ENCODE measurements at regions not wholly inside any gene's neighbourhood (a gene's known extent, or its start where the extent isn't known, plus 50 kb on each side); places are given as distances from the start of the nearest gene placed in this dataset.

DNA sequence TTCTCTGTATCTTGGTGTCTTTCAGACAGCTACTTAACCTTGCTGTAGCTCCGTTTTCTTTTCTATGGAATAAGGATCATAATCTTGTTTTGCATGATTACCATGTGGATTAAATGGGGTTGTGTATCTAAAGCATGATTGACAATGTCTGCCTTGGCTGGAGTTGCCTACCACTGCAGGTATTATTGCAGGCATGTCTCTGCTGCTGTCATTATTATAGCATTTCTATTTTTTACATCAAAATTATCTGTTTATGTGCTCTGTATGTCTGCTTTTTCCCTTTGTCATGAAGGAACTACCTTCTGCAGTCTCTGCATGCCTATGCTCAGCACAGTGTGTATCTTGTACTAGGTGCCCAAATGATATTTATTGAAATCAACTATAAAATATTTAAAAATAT lies 95.9 kb upstream of the TAPT1 start:
- TF ChIP-seq CTCF (IDR thresholded peaks at IDR 0.05) (no peak), POLR2A (IDR thresholded peaks at IDR 0.05) (no peak)

Measured in uterus (tissue), 2 donors.